Glomerular visceral epithelial cell (primary cell): ENCODE measurements at regions not wholly inside any gene's neighbourhood (a gene's known extent, or its start where the extent isn't known, plus 50 kb on each side); places are given as distances from the start of the nearest gene placed in this dataset.

Experiments used
- DNase-seq: peaks from one replicate; pipeline ENCODE4 v3.0.0-alpha.2; 2016; ENCODE audit errors: extremely low spot score

DNA sequence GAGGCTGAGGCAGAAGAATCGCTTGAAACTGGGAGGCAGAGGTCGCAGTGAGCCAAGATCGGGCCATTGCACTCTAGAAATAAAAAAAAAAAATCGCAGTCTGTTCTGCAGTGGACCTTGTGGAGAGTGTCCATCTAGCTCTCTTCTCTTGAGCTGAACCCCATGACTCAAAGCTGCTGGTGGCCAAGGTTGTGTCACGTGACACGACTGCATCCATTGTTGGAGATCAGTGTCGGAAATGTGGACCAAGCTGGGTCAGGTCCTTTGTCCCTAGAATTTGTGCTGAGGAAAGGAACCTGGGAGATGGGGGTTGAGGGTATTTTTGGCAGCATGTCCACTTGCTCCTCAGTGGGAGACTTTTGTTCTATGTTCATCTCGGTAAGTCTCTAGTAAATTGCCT lies 564.8 kb upstream of the CDH4 start:
- DNase-seq = no peak

DNA sequence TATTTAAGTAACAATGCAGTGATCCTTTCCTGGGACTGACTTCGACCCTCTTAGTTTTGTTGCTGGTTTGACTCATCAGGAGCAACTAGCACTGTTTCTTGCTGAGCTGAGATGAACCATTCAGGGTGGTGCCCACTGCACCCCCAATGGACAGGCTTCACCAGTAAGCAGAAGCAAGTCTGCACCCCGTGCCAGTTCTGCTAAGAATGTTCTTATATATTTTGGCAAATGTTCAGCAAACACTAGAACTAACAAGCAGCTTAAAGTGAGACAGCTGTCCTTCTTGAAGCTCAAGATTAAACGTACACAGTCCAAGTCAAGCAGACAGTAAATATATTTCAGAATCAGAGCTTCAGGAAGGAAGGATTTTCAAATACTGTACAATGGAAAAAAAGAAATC lies 561.3 kb upstream of the CDH4 start:
- DNase-seq = no peak

DNA sequence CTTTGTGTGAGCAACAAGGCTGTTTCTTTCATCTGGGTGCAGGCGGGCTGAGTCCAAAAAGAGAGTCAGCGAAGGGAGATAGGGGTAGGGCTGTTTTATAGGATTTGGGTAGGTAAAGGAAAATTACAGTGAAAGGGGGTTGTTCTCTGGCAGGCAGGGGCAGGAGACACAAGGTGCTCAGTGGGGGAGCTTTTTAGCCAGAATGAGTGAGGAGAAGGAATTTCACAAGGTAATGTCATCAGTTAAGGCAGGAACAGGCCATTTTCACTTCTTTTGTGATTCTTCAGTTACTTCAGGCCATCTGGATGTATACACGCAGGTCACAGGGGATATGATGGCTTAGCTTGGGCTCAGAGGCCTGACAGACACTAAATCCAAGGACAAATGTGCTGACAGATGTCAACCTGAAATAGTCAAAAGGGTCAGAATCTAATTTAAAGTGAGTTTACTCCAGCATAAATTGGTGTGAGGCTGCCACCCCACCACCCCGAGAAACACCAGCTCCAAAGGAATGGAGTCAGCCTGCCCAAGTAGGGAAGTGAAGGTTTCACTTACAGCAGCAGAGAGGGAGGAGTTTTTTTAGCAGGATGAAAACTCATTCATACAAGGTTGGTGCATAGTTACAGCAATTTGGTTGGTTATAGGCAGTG lies 560.0 kb upstream of the CDH4 start:
- DNase-seq = no peak

DNA sequence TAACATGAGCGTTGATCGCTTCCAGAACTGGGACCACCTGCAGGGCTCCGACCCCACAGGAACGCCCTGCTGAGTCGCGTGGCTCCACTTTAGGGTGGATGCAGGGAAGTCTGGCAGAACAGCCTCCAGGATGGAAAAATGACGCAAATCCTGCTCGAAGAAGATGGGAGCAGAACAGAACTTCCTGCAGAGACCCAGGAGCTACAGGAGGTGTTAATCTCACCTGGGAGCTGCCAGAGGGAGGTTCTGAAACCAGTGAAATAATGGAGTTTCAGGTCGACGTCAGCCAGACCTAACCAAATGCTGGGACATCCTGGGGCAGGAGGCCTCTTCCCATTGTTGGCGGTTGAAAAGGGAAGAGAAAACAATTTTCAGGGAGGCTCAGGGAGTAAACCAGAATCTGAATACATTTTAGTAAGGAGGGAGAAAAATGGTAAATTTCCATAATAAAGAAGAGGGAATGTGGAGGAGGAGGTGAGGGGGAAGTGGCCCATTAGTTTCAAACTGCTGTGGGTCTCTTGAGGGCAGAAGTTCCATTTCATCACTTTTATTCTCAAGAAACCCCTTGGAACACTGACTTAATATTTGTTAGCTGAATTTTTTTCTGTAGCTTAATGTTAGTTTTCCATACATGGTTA lies 558.4 kb upstream of the CDH4 start:
- no peak for DNase-seq

DNA sequence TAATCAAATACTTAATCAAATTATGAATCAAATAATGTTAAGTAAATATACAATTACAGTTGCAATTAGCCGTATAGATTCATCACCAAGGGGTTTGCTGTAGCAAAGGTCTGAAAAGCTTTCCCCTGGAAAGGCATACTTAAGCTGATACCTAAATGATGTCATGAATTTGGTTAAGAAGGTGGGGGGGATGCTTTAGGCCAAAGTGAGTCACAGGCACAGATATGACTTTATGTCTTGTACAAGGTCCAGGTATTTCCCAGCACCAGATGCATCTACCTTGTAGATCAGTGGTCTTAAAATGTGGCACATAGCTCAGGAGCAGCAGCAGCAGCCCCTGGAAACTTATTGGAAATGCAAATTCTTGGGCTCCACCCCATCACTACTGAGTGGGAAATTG lies 557.3 kb upstream of the CDH4 start:
- DNase-seq = peak; percentile 6

DNA sequence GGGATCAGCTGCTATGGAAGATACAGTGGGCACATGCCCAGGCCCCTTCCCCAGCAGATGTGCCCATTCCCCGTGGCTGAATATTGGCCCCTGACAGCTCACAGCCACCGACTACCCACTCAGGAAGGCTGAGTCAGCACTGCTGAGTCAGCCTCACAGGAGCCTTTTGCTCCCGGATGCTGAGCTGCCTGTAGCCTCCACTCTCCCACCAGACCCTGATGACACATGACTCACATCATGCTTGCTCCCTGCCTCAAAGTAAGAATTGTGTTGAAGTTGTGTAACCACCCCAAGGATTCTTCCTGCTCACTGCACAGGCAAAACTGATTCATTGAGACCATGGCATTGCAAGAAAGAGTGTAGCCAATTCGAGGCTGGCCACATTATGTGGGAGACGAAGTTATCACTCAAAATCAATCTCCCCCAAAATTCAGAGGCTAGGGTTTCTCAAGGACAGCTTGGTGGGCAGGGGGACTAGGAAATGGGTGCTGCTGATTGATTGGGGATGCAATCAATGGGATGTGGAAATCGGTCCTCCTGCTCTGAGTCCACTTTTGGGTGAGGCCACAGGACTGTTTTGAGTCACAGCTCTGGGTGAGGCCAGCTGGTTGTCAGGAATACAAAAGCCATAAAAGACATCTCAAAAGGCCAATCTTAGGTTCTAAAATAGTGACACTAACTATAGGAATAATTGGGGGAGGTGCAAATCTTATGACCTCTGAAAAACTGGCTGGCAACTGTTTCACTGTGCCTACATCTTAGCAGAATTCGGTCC lies 556.6 kb upstream of the CDH4 start:
- DNase-seq = peak; percentile 40

DNA sequence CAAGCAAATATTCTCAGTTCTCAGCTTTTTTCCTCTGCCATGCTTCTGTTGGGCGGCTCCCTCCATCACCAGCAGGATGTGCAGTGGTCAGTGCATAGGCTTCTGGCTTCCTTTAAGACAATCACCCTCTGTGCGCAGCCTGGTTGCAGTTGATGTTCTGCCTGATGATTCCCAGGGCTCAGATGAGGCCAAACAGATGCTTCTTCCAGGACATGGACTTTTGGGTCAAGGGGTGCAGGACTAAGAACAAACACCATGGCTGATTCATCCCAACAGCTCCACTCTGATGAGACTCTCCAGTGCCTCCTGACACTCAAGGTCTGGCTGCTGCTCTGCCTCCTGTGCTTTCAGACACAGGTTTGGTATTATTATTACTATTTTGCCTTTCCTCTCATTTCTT lies 554.8 kb upstream of the CDH4 start:
- DNase-seq = no peak

DNA sequence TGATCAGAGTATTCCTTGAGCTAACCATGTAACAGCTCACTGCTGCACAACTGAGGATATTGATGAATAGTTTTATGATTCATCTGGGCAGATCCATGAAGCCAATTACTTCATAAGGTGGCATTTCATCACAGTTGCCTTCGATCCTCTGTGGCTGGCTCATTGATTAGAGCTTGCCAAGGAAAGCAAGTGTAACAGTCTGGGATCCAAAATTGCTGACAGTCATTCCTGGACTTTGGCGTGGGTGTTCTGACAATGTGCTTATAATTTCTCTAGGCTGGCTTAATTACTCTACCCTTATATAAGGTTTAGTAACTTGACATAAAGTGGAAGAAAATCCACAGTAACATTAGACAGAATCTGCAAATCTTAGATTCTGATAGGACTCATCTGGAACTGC lies 551.3 kb upstream of the CDH4 start:
- no peak for DNase-seq

DNA sequence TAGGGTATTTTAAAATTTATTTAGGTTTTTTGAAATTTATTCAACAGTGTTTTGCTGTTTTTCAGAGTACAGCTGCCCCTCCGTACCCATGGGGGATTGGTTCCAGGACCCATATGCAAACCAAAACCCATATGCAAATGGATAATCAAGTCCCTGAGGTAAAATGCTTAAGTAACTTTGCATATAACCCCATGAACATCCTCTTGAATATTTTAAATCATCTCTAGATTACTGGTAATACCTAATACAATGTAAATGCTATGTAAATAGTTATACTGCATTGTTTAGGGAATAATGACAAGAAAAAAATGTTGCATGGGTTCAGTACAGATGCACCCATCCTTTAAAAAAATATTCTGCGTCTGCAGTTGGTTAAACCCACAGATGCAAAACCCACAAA lies 547.9 kb upstream of the CDH4 start:
- DNase-seq = no peak

DNA sequence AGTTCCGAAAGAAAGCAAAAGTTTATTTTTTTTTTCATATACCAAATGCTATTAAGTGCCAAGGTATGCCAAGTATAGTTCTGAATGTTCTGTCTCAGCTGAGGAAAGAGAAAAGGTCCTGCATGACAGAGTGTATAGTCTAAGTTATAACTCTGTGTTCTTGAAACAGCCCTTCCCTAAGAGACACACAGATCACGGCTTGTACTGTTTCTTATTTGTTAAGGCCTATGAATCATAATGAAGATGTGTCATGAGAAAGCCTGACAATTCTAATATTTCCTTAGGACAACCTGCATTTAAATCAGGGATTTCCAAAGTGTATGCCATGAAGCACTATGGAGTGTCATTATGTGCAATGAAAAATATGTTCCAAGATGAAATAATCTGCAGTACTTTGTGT lies 538.7 kb upstream of the CDH4 start:
- DNase-seq = no peak

DNA sequence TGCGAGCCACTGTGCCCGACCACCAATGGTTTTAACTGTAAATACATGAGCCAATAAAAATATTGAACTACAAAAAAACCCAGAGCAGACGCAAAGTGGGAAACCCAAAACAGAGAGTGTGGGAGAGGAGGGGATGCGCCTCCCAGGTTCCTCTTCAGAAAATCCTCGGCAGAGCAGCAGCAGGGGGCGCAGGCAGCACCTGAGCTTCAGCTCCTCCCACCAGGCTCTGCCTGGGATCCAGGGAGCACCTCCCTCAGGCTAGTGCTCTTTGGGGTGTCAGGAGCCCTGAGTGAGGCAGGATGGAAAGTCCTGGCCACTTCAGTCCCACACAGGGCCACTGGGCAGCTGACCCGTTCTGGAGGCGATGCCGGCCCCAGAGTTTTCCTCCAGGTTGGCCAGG lies 536.9 kb upstream of the CDH4 start:
- no peak for DNase-seq

DNA sequence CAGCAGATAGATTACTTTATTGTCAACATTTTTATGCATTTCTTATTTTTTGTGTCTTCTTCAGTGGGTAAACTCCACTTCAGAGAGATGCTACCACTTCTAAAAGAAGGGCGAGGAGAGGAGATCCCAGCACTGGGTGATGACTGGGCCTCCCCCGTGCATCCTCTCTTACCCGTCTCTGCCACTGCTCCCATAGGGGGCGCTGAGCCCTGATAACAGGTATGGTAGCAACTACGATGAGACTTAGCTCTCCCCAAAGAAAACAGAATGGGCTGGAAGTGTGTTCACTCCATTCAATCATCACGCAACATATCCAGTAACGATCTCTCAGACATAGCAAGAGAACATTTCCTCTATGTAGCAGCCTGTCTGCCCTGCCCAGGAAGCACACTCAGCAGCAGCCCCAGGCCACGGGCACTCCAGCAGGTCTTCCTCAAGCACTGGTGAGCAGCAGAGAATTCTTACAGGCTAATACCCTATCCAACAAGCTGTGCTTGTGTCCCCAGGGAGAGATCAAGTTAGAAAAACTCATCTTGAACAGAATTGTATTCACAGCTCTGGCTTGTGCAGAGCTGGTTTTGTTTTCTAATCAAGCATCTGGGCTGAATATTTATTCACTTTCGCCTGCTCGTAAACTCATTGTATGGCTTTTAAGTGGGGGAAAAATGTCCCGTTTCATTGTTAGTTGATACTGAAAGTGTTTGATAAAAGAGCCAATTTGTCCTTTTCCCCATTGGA lies 533.1 kb upstream of the CDH4 start:
- no peak for DNase-seq

DNA sequence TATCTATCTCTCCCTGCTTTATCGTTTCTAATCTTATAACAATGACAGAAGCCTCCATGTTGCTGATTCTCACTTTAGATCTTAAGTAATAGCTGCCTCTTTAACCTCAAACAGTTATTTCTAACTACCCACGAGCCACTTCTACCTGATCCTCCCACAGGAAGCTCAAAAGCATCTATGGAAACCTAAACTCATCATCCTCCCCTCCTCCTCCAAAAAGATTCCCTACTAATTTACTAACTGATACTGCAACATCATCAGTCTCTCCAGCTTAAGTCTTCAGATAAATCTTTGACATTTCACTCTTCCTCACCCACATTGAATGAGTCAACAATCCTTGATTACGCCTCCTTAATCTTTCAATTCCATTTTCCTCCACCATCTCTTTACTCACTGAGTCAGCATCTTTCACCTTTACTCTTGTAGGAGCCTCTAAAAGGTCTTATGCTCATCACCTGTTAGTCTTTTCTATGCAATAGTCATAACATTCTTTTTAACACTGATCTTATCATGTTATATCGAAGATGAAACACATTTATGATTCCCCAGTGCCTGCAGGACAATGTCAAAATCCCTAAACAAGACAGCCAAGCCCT lies 526.7 kb upstream of the CDH4 start:
- DNase-seq = no peak

DNA sequence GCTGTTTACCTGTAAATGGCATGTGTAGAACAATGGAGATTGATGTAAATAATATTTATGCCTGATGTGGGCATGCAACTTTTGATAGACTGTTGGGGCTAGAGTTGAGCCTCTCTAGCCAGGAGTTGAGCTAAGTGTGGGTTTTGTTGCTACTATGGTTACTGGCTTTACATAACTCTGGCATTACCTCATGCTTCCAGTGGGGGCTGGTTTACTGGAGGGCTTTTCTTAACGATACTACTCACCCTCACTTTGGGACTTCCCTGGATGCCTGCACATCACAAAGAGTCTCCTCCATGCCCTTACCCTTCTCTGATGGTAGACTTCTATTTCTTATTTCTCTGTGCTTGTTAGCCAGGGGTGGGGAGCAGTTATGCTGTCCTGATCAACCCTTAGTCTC lies 524.6 kb upstream of the CDH4 start:
- no peak for DNase-seq

DNA sequence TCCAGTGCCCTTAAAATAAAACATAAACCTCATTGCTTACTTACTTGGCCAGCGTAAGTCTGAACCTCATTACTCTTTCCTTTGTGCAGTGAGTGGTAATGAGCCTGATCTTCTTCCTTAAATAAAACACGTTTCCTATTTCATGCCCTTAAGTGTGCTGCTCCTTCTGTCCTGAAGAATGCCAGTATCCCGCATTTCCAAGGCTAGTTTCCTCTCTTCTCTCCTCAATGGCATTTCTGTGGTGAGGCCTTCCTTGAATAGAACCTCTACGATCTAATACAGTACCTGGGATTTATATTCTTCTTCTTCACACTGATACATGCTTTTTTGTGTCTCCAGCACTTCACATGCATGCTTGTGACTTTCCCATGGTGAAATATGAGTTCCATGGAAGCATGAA lies 523.4 kb upstream of the CDH4 start:
- no peak for DNase-seq

DNA sequence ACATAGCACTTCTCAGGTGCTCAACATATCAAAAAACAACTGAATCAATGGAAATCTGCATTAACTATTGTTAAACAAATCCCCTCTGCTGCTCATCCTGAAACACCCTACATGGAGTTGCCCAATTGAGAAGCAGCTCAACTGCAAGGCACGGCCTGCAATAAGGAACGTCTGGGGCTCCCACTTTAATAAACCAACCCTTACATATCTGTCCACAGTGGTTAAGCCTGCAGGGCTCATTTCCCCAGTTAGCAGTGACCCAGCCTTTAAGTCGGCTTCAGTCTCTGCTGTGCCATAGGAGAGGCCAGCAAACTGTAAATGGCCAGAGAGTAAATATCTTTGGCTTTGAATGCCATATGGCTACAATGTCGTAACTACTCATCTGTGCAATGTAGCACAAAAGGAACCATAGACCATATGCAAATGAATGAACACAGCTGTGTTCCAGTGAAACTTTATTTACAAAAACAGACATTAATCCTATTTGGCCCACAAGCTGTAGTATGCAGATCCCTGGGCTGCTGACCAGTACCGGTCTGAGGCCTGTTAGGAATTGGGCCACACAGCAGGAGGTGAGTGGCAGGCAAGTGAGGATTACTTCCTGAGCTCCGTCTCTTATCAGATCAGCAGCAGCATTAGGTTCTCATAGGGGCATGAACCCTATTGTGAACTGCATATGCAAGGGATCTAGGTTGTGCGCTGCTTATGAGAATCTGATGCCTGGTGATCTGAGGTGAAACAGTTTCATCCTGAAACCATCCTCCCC lies 522.7 kb upstream of the CDH4 start:
- DNase-seq = no peak

DNA sequence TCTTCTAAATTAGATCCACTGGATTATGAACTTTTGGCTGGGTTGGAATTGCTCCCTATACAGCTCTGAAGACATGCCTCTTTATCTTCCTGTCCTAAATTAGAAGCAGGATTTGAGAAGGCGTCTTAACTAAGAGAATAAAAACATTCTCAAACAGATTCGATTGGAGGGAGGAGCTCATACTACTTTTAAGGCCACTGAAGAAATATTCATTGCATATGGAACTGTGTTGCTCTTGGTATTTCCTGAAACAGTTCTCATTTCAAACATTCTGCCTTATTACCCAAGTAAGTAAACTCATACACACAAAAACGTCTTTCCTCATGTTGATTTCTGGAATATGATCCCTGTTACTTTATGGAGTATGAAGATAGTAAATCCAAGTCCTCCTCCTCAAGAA lies 519.7 kb upstream of the CDH4 start:
- no peak for DNase-seq

DNA sequence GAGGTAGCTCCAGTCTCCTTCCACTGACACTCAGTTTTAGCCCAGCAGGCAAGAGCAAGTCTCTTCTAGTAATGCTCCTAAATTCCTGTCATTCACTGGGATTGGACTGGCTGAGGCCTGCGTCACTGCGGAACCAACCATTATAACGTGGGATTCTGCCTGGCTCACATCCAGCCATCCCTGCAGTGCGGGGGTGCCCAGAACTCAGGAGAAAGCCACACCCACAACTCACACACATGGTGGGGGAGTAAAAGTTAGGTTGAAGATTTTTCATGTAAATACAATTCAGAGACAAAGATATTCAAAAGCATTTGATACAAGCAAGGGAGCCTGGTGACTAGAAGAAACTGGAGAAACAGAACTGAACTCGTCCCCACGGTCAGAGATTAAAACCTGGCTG lies 504.0 kb upstream of the CDH4 start:
- no peak for DNase-seq

DNA sequence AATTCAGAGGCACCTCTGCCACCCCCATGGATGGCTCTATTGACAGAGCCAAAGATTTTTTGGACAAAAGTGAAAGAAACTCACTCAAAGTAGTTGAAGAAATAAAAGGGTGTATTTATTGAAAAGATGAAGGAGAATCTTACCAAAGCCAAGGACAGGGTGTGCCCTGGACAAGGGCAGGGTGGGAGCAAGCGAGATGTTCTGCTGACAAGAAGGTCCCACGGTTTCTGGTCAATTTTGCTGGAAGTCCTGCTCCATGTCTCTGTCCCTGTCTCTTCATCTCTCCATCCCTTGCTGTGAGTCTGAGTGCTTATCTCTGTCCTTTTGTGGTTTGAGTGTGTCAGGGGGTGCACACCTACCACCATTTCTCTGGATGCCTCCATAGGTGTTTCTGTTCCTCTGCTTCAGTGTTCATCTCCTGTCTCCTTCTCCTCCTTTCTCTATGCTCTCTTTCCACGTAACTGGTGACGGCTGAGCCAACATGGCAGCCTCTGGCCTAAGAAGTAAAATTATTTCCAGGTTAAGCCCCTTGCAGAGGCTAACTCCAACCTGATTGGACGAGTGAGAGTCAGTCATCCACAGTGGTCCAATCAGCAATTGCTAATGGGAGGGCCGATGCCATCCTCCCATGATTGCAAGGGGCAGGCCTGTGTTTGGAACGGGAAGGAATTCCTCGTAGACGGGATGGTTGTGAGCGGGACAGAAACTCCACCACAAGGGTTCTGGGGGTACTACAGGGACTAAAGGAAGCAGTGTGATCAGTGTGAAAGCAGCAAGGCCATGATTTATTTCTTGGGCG lies 502.1 kb upstream of the CDH4 start:
- no peak for DNase-seq

DNA sequence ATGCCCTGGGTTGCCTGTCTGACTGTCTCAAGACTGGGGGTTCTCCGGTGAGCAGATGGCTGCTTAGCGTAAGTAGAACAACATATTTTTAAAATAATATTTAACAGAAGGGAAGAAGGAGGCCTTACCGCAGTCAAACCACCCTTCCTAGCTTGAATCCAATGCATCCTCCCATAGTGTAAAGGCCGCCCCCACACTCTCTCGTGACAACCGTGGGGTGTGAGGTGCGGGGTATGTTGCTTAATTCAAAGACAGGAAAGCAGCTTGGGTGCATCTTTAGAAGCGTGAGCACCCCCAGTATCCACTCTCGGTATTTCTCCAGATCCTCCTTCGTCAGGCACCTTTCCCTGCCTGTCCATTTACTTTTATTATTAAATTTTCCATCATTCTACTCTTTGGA lies 501.2 kb upstream of the CDH4 start:
- DNase-seq = no peak

DNA sequence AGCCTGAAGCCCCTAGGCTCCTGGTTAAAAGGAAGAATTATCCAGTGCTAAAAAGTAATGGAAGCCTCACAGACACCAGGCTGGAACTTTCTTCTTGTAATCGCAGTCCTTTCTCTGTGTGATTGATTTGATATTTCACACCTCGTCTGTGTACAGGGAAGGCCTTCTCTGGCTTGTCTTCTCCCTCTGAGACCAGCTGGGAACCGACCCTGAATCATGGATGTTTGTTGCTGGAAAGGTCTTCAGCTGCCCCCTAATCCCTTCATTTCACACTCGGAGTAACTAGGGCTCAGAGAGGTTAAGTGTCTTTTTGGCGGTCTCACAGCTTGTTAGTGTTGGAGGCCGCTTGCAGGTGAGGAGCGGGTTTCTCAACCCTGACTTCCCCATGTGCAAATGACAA lies 500.2 kb upstream of the CDH4 start:
- no peak for DNase-seq
